T47D (cell line): ENCODE measurements at regions not wholly inside any gene's neighbourhood (a gene's known extent, or its start where the extent isn't known, plus 50 kb on each side); places are given as distances from the start of the nearest gene placed in this dataset.

Experiments
- DNase-seq, 2 experiments: peaks; one replicate each; pipeline versions ENCODE4 v3.0.0 to v3.0.0-alpha.2; 2011 to 2012; ENCODE audit warnings: low read depth in 1 of 2, low spot score in 1 of 2
- JUND ChIP-seq: IDR thresholded peaks from 2 replicates; pipeline ENCODE4 v1.6.1; 2012; ENCODE audit warnings: low read depth
- in situ Hi-C: cut with HindIII; loops from 2 replicates; pipeline ENCODE4 v1.10.0; 2016; ENCODE audit warnings: low sequenced_read_pairs, low pct_unique_long_range_greater_than_20kb

DNA sequence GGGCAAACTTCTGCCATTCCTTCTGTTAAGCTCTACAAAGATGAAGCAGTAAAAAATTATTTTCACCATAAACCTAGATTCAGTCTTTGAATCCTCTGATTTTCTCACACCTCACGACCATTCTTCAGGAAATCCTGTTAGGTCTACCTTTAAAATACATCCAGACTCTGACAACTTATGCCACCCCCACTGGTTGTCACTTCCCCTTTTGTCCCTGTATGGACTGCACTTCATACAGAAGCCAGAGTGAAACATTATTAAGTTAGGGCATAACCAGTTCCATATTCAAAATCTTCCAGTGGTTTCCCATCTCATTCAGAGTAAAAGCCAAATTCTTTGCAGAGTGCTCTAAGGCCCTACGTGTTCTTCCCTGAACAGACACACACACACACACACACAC lies 499.8 kb downstream of the RASEF start:
- TF ChIP-seq JUND: no peak
- DNase-seq: no peak
- in situ Hi-C loops: no loop called here

GRCh38 chr9:82563841-82564240 lies 499.1 kb downstream of the RASEF start:
- TF ChIP-seq JUND: no peak
- in situ Hi-C loops: no loop called here

GRCh38 chr9:82565188-82565969 lies 497.6 kb downstream of the RASEF start:
- no peak for DNase-seq
- in situ Hi-C loops: no loop called here

More at GRCh38 chr9:82563841-82564240, 499.1 kb downstream of the RASEF start:
- DNase-seq: no peak

DNA sequence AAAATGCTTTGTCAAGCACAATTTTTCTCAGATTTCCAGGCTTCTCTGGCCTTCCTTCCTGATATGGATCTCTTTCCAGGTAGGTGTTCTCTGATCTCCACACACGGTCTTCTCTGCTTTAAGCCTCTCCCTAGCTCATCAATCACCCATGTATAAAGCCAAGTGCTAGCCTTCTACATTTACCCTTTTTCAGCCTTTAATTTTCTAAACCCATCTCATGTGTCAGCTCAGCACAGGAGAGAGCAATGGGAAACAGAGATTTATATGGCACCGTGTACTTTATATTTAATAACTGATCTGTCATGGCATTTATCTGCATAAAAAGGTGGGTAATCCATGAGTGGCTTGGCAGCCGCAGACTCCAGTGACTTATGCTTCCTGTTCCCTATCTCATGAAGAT lies 495.0 kb downstream of the RASEF start:
- in situ Hi-C loops: no loop called here
- no peak for DNase-seq
- no peak for TF ChIP-seq JUND

More at GRCh38 chr9:82565188-82565969, 497.6 kb downstream of the RASEF start:
- no peak for TF ChIP-seq JUND

GRCh38 chr9:82570226-82570625 lies 492.7 kb downstream of the RASEF start:
- in situ Hi-C loops: no loop called here
- TF ChIP-seq JUND: no peak
- no peak for DNase-seq

DNA sequence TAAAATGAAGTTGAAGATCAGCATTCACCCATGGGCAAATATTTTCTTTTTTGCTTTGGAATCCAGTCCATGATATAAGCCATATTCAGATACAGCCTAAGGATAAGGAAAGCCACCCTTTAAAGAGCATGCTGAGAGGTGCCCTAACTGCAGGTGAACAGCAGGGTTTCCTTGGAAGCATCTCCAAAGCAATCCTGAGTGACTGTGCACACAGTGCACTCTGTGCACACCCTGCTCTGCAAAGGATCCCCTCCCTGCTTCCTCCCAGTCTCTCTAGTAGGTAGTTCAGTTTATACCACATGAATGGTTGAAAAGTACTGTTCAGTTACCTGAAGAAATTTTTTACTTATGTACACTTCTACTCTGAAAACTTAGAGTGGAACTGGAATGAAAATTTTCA lies 491.4 kb downstream of the RASEF start:
- in situ Hi-C loops: no loop called here

GRCh38 chr9:82572146-82572545 lies 490.8 kb downstream of the RASEF start:
- in situ Hi-C loops: no loop called here
- DNase-seq: no peak
- TF ChIP-seq JUND: no peak

More for the DNA sequence above, 491.4 kb downstream of the RASEF start:
- no peak for DNase-seq
- TF ChIP-seq JUND: no peak

GRCh38 chr9:82574911-82575310 lies 488.0 kb downstream of the RASEF start:
- no peak for TF ChIP-seq JUND
- in situ Hi-C loops: no loop called here
- DNase-seq: no peak

GRCh38 chr9:82580921-82581320 lies 482.0 kb downstream of the RASEF start:
- in situ Hi-C loops: no loop called here
- DNase-seq: no peak
- TF ChIP-seq JUND: no peak

GRCh38 chr9:82581516-82581915 lies 481.4 kb downstream of the RASEF start:
- in situ Hi-C loops: no loop called here
- DNase-seq: no peak
- TF ChIP-seq JUND: no peak

GRCh38 chr9:82581935-82582334 lies 481.0 kb downstream of the RASEF start:
- in situ Hi-C loops: no loop called here
- no peak for TF ChIP-seq JUND
- no peak for DNase-seq

DNA sequence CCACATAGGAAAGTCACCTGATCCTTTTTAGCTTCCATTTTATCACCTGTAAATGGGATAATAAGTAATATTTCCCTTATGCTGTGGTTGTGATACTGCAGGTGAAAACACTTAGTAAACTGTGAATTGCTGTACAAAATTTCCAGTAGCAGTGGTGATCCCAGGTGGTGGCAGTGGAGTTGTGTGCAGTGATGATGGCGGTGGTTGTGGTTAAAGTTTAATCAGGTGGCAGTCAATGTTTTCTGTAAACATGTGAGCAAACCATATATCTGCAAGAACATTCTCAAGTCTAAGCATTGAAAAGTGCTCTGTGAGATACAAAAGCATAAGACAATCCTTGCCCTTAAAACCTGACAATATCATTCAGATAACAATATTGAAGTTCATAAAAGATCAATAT lies 480.2 kb downstream of the RASEF start:
- TF ChIP-seq JUND: no peak

GRCh38 chr9:82583524-82583923 lies 479.4 kb downstream of the RASEF start:
- in situ Hi-C loops: no loop called here
- DNase-seq: no peak
- no peak for TF ChIP-seq JUND

More for the DNA sequence above, 480.2 kb downstream of the RASEF start:
- no peak for DNase-seq
- in situ Hi-C loops: no loop called here

DNA sequence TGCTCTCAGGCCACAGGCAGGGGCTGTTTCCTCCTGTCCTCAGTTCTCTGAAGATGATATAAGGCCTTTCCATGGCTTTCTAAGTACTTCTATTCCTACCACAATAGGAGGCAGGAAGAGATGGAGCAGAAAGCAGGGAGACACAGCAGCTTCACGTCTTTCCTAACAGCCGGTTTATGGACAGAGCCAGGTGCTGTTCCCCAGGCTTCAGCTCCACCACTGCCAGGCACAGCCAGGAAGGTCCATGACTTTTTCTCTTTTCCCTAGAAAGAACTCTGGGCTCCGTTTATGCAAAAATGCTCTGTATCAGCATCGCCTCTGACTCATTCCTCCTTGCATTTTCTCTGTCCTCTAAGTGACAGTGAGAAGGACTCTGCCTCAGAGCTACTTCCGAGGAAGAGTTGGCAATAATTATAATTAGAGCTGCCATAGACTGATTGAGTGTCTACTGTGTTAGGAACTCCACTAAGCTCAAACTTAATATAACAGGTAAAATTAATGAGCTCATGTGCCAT lies 478.5 kb downstream of the RASEF start:
- in situ Hi-C loops: no loop called here
- no peak for DNase-seq
- no peak for TF ChIP-seq JUND
